Kidney glomerular epithelial cell (primary cell): ENCODE measurements at regions not wholly inside any gene's neighbourhood (a gene's known extent, or its start where the extent isn't known, plus 50 kb on each side); places are given as distances from the start of the nearest gene placed in this dataset.
"Not testable (repeated sequence)": the region's sequence is repeated elsewhere in the genome, so short reads cannot be mapped to it uniquely, and the experiment has no call there.

ENCODE experiments used
- DNase-seq: peaks from one replicate; lab custom pipeline; 2025; lab: John Stamatoyannopoulos, UW

DNA sequence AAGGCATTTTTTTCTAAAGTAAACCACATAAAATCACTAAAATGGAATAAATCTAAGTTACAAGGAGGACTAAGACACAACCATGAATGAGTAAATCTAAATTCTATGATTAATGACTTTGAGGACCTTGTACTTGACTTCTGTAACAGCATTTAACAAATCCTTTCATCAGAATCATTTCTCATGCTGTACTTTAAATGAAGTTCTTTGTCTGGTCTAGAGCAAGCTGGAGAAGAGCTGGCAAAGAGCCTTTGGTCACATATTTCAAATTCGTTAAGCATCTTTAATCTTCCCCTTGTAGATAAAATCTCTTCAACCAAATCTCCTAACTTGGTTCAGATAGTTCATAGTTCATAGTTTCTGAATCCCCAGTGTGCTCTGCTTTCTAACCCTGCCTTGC, 405.4 kb downstream of the PTPRC start:
- DNase-seq: no peak

DNA sequence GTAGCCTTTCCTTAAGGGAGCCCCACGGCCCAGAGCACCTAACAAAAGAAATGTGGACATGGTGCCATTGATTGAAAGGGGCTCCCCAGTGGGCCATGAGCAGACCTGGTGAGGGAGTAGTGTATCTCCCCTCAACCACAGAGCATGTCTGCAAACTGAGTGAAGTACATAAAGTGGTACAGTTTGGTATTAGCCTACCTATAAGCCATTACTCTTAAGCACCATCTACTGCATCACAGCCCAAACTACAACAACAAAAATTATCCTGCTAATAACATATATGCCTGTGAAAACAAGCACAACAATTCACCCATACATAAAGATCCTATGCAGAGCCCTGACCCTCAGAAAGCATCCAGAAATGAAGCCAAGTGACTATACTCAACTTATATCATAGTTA, 407.8 kb downstream of the PTPRC start:
- no peak for DNase-seq

DNA sequence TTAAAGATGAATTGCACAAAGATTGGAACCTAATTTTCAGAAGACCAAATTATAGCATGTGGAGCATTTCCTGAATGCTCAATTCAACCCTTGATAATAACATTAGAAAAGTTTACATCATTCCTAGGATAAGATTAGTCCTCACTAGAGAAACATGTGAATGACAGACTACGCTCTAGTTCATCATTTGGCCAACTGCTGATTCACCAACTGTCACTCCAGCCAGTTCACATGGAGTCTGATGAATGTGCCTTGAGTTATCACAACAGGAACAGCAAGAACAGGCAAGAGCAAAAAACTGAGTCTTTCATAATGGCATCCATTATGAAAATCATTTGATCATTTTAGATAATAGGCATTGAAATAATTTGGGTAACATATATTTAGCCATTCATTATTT, 415.9 kb downstream of the PTPRC start:
- no peak for DNase-seq

DNA sequence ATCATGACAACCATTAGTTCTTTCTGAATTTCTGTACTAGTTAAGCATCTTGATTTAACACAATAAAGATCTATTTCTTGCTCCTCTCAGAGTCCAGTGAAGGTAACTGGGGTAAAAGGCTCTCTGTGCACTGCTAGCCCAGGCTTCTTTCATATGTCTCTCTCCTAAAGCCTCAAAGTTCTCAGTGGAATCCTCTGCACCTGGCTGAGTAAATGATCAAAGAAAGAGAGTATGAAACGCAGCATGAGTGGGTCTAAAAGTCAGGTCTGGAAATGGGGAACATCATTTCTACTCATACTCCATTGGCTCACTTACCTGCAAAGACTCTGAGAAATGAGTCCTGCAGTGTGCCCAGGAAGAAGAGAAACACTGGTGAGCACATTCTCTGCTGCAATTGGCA, 418.5 kb downstream of the PTPRC start:
- no peak for DNase-seq

DNA sequence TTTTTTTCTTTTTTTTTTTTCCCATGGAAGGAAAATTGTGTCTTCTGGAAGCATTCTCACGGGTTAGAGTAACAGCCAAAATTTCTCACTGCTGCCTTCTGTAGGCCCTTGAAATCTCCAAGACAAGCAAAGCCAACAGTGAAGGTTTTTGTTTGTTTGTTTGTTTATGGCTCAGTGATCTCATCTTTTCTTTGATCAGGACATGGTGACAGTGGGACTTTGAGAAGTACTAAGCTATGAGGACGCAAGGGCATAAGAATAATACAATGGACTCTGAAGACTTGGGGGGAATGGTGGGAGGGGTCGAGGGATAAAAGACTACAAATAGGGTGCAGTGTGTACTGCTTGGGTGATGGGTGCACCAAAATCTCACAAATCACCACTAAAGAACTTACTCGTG, 419.4 kb downstream of the PTPRC start:
- DNase-seq: no peak

DNA sequence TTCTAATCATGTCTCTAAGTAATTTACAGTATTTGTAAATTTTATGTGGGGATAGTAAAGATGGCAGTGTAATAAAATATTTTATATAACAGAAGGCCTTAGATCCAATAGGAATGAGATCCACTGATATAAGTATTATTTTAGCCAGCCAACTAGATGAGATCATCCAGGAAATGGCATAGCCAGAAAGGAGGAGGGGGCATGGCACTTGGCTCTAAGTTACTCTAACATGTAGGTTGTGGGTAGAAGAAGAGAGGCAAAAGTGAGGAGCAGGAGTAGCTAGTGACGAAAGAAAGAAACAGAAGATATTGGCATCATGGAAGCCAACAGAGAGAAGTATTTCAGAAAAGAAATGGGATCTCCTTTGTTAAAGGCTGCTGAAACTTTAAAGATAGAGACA, 426.1 kb downstream of the PTPRC start:
- no peak for DNase-seq

DNA sequence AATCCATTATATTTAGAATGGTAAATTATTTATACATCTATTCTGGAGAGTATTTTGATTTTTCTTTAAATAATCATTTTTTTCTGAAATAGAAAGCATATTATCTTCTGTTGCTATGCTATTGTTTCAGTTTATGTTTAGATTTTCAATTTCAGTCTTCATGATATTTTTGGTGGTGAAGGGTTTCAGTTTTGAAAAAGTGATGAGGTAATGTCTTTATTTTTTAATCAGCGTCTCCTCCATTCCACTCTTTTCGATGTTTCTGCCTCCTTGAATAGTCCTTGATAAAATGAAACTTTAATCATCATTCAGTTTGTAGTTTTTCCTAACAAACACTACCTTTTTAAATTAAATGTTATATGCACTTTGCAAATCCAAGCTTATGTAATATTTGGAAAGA, 428.6 kb downstream of the PTPRC start:
- DNase-seq: no peak

DNA sequence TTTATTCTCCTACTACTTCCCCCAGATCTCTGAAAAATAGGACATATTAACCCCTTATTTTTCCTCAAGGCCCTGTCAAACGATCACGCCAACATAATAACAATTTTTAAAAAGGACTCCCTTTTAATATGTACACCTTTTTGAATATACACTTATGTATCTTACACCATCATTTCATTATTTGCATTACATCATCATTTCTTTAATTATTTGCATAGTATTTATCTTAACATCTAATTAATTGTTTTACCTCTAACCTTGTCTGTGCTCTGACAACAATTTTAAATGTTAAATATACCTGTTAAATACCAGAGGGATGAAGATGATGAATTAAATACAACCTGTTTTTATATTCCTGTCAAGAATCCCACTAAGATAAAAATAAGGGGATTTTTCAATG, 432.2 kb downstream of the PTPRC start:
- DNase-seq: no peak

DNA sequence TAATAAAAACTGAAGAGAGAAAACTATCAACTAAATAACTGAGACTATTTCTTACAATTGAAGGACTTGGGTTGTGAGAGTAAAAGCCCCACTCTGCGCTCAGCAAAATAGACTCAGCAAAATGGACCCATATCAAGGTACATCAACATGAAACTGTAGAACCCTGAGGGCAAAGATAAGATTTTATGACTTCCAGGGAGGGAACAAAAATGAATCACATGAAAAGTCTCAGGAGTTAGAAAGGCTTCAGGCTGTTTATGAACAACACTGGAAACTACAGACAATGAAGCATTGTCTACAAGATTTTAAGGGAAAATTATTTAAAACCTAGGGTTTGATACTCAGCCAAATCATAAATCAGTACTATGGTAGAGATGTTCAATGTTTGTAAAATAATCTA, 434.3 kb downstream of the PTPRC start:
- DNase-seq: no peak

DNA sequence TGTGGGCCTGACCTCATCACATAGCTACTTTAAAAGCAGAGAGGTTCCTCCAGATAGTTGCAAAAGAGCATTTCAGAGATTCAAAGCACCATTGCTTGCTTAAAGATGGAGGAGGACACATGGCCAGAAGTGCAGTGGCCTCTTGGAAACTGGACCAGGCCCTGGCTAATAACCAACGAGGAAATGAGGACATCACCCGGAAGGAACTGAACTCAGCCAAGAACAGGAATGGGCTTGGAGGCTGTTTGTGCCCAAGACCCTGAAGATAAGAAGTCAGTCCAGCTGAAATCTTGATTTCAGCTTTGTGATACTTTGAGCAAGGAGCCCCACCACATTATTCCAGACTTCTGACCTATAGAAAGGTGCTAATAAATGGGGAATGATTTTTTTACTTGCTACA, 437.0 kb downstream of the PTPRC start:
- no peak for DNase-seq

DNA sequence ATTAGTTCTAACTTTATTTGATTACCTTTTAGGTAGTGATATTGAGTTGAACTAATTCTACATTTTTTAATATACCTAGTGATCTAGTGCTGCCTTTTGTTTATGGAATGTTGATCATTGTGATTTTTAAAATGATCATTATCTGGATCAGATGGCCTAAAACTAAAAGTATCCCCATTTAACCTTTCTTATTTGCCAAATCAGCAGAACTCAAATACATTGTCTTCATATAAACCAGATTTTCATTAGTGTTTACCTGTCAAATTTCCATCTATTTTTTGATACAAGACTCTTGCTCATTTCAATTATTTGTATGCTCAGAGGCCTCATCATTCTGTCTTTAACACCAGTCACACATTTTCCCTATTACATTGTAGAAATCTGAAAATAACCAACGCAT, 441.2 kb downstream of the PTPRC start:
- no peak for DNase-seq

DNA sequence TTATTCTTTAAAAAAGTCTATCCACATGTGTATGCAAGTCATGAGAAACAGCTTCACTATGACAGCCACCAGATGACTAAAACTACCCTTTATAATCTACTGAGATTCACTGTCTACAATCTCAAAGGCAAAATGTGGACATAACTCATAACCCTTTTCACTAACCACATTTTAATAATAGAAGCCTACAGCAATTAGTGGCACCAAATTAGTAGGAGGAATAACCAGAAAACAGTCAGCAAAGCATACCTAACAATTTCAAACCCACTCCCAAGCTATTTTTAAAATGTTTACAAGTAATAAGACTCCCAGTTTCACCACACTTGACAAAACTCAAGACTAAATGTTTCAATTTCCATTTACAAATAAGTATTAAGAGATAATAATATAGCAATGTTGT, 442.9 kb downstream of the PTPRC start:
- no peak for DNase-seq

DNA sequence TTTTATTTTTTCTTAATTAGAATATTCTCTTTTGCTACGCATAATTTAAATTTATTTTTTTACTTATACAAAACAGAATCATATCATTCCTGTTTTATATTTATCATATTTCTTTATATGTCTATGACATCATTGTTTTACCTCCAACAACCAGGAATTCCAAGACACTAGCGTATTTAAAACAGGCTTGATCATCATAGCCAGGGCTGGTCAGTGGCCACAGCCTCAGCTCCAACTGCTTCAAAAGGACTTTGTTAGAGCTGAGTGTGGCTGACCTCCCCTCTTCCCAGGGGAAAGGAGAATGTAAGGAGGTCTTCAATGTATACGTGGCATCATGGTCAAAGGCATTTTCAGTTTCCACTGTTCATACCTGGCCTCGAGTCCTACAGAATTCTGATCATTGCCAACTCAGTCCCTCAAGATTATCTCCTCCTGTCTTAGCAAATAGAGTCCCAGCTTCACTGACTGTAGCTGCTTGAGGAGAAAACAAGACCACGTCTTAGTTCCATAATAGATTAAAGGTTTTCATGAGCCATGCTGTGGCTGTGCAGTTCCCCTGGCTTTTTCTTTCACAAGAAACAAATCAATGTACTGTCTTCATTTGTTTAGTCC, 444.0 kb downstream of the PTPRC start:
- DNase-seq: no peak

DNA sequence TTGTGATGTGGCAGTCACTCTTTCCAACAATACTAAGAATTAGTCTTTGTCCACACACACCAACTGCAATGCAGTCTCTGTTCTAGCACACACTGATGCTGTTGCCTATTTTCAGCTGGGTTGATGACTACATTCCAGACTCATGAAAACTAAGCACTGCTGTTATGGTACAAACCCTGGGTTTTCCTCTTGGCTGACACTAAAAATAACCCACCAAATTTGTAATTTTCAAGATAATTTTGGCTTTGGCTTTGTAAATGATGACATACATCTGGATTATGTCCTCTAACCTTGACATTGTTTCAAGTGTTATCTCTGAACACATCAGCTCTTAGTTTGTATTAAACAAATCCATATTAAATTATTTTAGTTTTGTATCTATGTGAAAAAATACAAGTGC, 444.8 kb downstream of the PTPRC start:
- DNase-seq: no peak

DNA sequence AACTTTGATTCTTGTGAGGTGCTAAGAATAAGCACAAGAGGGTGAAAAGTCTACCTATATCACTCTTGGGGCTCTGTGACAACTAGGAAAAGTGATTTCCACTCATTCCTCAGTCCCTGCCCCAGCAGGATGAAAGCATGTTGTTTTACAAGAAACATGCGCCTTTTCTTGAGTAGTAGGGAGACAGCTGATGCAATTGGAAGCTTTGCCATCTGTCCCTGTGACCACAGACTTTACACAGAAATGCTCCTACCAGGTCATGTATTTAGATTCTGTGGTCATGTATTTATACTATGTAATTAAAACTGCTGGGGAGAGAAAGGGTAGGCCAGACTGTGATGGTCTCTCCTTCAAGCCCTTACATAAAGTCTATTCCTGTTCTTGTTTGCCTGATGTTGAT, 445.5 kb downstream of the PTPRC start:
- no peak for DNase-seq

DNA sequence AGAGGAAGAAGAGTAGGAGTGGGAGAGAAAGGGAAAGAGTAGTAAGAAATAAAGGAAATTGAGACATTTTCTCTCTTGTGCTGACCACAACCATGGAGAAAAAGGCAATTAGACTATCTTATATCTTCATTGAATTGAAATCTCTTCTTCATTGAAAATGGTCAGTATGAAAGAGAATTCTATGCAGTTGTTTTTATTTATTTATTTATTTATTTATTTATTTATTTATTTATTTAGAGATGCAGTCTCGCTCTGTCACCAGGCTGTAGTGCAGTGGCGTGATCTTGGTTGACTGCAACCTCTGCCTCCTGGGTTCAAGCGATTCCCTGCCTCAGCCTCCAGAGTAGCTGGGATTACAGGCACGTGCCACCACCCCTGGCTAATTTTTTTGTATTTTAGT, 447.1 kb downstream of the PTPRC start:
- no peak for DNase-seq

DNA sequence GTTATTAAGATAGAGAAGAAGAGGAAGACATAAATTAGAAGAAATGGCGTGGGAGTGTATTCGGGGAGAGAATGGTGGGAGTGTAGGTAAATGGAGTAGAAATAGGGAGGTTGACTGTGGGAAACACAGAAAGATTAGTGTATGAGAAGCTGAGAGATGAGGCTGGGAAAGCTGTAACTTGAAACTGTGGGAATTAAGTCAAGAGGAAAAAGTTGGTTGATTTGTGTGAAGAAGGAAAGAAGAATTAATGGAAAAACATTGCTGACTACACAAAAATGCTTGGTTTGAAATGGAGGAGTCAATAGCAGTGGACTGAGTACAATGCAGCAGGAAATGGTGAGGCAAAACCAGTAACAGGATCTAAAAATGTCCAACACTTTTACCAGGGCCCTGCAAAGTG, 448.3 kb downstream of the PTPRC start:
- peak; percentile 14 for DNase-seq

DNA sequence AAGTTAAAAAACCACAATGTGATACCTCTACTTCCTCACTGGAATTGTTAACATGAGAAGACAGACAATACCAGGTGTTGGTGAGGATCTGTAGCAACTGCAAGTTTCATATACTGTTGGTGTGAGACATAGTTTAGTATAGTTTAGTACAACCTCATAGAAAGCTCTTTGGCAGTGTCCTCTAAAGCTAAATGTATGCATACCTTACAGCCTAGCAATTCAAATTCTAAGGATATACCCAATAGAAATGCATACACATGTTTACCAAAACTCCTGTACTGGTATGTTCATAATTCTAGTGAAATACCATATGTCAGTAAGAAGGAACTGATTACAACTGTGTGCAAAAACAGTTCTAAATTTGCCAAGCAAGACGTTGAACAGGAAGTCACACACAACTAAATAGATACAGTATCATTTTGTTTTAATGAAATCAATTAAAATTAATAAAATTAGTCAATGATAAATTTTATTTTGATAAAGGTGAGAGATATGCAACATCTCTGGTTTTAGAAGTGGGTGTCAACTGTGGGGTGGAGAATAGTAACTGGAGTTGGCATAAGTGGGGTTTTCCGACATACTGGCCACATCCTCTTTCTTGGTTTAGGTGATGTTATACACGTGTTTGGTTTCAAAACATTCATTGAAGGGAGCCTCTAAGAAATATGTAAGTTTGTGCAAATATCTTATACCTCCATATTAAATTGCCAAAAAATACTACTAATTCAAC, 450.7 kb downstream of the PTPRC start:
- DNase-seq: no peak

DNA sequence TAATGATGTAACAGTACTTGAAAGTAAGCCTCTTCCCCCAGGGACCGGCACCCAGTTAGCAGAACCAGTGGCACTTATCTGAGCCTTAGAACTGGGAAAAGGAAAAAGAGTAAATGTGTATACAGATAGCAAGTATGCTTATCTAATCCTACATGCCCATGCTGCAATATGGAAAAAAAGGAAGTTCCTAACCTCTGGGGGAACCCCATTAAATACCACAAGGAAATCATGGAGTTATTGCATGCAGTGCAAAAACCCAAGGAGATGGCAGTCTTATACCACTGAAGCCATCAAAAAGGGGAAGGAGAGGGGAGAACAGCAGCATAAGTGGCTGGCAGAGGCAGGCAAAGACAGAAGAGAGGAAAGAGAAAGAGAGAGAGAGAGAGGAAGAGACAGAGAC, 456.8 kb downstream of the PTPRC start:
- not testable (repeated sequence) for DNase-seq

DNA sequence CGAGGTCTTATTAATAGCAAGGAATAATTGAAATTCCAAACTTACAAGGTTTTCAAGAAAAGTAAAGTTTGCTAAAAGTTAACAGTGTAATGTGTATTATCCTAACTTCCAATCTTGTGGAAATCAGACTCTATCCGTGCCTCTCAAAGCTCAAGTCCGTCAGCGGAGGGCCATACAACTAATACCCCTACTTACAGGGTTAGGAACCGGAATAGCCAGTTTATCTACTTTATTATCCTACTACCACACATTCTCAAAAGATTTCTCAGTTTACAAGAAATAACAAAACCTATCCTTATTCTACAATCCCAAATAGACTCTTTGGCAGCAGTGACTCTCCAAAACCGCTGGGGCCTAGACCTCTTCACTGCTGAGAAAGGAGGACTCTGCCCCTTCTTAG, 457.8 kb downstream of the PTPRC start:
- no peak for DNase-seq

DNA sequence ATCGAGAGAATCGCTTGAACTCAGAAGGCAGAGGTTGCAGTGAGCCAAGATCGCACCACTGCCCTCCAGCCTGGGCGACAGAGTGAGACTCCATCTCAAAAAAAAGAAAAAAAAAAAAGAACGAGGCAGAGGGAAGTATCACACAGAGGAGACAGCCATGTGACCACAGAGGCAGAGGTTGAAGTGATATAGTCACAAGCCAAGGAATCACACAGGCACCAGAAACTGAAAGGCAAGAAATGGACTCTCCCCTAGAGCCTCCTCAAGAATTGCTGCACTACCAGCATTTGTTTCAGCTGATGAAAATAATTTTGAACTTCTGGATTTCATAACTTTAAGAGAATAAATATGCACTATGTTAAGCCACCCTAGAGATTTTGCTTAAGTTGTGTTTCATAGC, 459.6 kb downstream of the PTPRC start:
- DNase-seq: no peak

DNA sequence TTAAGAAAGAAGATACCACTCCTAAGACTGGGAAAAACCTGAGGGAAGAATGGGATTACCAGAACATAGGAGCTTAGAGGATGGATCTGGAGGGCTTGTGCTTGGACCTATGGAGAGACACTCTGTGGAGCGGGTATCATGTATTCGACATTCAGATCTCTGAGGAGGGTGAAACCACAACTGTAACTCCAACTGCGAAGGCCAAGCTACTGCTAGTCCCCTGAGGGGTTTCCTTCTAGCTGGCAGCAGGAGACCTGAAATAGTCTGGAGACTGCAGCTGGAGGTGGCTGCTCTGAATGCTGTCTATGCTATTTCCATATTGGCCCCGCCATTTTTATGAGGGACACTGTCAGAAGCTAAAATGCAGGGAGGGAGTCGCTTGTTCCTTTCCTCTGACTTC, 462.3 kb downstream of the PTPRC start:
- DNase-seq: no peak

DNA sequence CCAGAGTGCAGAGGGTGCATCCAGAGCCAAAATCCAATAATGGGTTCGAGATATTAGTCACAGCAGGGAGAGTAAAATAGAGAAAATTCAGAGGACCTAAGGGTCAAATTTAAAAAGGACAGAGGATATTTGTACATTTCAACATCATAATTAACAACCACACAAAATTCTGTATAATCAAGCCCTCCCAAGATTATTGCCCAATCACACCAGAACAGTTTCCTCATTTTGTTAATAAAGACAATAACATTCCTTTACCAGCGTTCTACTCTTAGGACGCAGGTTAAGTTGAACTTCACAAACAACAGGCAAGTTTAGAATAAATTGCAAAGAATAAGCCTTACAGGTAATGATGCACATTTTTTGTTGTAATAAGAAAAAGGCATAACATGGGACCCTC, 462.8 kb downstream of the PTPRC start:
- no peak for DNase-seq

DNA sequence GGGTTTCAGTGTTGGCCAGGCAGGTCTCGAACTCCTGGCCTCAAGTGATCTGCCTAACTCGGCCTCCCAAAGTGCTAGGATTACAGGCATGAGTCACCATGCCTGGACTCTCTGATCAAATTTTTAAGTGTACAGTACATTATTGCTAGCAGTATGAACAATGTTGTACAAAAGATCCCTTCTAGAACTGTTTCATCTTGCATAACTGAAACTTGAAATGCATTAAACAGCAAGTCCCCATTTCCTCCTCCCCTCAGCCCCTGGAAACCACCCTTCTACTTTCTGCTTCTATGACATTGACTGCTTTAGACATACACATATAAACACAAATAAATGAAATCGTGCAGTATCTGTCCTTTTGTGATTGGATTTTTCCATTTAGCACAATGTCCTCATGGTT, 463.4 kb downstream of the PTPRC start:
- DNase-seq: no peak
